NCI-H1417 (cell line): ENCODE measurements at regions not wholly inside any gene's neighbourhood (a gene's known extent, or its start where the extent isn't known, plus 50 kb on each side); places are given as distances from the start of the nearest gene placed in this dataset.

Source experiments
- DNase-seq, 3 experiments: peaks; one replicate each; lab custom pipeline; 2025; lab: John Stamatoyannopoulos, UW

- peak in 1 of 3 experiments; percentile 41 for DNase-seq
Measured at GRCh38 chr9:113740508-113741500, 135.3 kb upstream of the ZNF618 start.

- no peak for DNase-seq
Measured at GRCh38 chr9:113741886-113742854, 133.9 kb upstream of the ZNF618 start.

- DNase-seq: no peak
Measured at GRCh38 chr9:113742878-113743277, 133.2 kb upstream of the ZNF618 start.

GRCh38 chr9:113746486-113746885 is 129.6 kb upstream of the ZNF618 start:
- DNase-seq: no peak

- DNase-seq: no peak
Measured at GRCh38 chr9:113748135-113748534, 128.0 kb upstream of the ZNF618 start.

- DNase-seq: no peak
Measured at GRCh38 chr9:113753398-113754119, 122.5 kb upstream of the ZNF618 start.

GRCh38 chr9:113754739-113755138 is 121.4 kb upstream of the ZNF618 start:
- no peak for DNase-seq

- DNase-seq: no peak
Measured at GRCh38 chr9:113755433-113755832, 120.7 kb upstream of the ZNF618 start.

- DNase-seq: no peak
Measured at GRCh38 chr9:113756476-113757192, 119.5 kb upstream of the ZNF618 start.

- no peak for DNase-seq
Measured at GRCh38 chr9:113763429-113763828, 112.7 kb upstream of the ZNF618 start.

- DNase-seq: no peak
Measured at GRCh38 chr9:113764572-113764971, 111.5 kb upstream of the ZNF618 start.

GRCh38 chr9:113769412-113769811 is 106.7 kb upstream of the ZNF618 start:
- no peak for DNase-seq

- DNase-seq: no peak
Measured at GRCh38 chr9:113770396-113770795, 105.7 kb upstream of the ZNF618 start.

GRCh38 chr9:113771199-113771598 is 104.9 kb upstream of the ZNF618 start:
- DNase-seq: no peak

GRCh38 chr9:113772121-113772810 is 103.8 kb upstream of the ZNF618 start:
- DNase-seq: no peak

GRCh38 chr9:113774963-113775362 is 101.1 kb upstream of the ZNF618 start:
- no peak for DNase-seq

GRCh38 chr9:113775749-113776148 is 100.4 kb upstream of the ZNF618 start:
- DNase-seq: no peak

GRCh38 chr9:113776194-113776593 is 99.9 kb upstream of the ZNF618 start:
- DNase-seq: no peak

- no peak for DNase-seq
Measured at GRCh38 chr9:113781381-113781780, 94.7 kb upstream of the ZNF618 start.

- DNase-seq: no peak
Measured at GRCh38 chr9:113781896-113782295, 94.2 kb upstream of the ZNF618 start.

- DNase-seq: no peak
Measured at GRCh38 chr9:113783475-113783874, 92.6 kb upstream of the ZNF618 start.
